ENCODE measurements at regions not wholly inside any gene's neighbourhood (a gene's known extent, or its start where the extent isn't known, plus 50 kb on each side); places are given as distances from the start of the nearest gene placed in this dataset.

DNA sequence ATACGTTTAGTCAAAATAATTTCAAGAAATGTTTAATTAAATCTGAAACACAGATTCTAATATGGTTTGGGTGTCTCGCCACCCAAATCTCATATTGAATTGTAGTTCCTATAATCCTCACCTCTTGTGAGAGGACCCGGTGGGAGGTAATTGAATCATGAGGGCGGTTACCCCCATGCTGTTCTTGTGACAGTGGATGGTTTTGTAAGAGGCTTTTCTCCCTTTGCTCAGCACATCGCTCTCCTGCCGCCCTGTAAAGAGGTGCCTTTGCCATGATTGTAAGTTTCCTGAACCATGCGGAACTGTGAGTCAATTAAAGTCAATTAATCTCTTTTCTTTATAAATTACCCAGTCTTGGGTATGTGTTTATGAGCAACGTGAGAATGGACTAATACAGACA is 1045.1 kb upstream of the POU3F3 start:
- intact Hi-C loops (cut with DNase I), result no loop called here
- Histone ChIP-seq H3K27me3 (no peaks in the 10 kb centered on the region), H3K27ac (no peak overlapping the region), H3K36me3 (no peaks in the 10 kb centered on the region), H3K4me1 (no peaks in the 10 kb centered on the region), H3K9me3 (no peaks in the 10 kb centered on the region), H3K4me3 (no peak overlapping the region)
- no peak for TF ChIP-seq POLR2AphosphoS5 (IDR thresholded peaks at IDR 0.05; ENCODE audit: insufficient read depth in 1 of 2, low read depth in 1 of 2)
- TF ChIP-seq POLR2A (IDR thresholded peaks at IDR 0.05), result no peak
- TF ChIP-seq, protein P1, sequence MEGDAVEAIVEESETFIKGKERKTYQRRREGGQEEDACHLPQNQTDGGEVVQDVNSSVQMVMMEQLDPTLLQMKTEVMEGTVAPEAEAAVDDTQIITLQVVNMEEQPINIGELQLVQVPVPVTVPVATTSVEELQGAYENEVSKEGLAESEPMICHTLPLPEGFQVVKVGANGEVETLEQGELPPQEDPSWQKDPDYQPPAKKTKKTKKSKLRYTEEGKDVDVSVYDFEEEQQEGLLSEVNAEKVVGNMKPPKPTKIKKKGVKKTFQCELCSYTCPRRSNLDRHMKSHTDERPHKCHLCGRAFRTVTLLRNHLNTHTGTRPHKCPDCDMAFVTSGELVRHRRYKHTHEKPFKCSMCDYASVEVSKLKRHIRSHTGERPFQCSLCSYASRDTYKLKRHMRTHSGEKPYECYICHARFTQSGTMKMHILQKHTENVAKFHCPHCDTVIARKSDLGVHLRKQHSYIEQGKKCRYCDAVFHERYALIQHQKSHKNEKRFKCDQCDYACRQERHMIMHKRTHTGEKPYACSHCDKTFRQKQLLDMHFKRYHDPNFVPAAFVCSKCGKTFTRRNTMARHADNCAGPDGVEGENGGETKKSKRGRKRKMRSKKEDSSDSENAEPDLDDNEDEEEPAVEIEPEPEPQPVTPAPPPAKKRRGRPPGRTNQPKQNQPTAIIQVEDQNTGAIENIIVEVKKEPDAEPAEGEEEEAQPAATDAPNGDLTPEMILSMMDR (IDR thresholded peaks at IDR 0.05), result no peak
- no peak for DNase-seq (ENCODE audit: extremely low spot score in 2 of 2)

DNA sequence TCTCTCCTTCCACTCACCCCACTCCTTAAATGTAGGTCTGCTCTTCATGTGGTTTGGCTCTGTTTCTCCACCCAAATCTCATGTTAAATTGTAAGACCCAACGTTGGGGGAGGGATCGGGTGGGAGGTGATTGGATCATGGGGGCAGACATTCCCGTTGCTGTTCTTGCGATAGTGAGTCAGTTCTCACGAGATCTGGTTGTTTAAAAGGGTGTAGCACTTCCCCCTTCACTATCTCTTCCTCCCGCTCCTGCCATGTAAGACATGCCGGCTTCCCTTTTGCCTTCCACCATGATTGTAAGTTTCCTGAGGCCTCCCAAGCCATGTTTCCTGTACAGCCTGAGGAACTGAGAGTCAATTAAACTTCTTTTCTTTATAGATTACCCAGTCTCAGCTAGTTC is 1044.5 kb upstream of the POU3F3 start:
- DNase-seq (ENCODE audit: extremely low spot score in 2 of 2), result no peak
- H3K36me3 ChIP-seq, result no peaks in the 10 kb centered on the region
- H3K9me3 ChIP-seq, result no peaks in the 10 kb centered on the region
- H3K27me3 ChIP-seq, result no peaks in the 10 kb centered on the region
- TF ChIP-seq, protein P1 (IDR thresholded peaks at IDR 0.05), result no peak
- no peak for TF ChIP-seq POLR2AphosphoS5 (IDR thresholded peaks at IDR 0.05; ENCODE audit: insufficient read depth in 1 of 2, low read depth in 1 of 2)
- TF ChIP-seq POLR2A (IDR thresholded peaks at IDR 0.05), result no peak
- H3K27ac ChIP-seq, result no peak overlapping the region
- no peak overlapping the region for H3K4me3 ChIP-seq
- H3K4me1 ChIP-seq, result no peaks in the 10 kb centered on the region
- intact Hi-C loops (cut with DNase I), result no loop called here

DNA sequence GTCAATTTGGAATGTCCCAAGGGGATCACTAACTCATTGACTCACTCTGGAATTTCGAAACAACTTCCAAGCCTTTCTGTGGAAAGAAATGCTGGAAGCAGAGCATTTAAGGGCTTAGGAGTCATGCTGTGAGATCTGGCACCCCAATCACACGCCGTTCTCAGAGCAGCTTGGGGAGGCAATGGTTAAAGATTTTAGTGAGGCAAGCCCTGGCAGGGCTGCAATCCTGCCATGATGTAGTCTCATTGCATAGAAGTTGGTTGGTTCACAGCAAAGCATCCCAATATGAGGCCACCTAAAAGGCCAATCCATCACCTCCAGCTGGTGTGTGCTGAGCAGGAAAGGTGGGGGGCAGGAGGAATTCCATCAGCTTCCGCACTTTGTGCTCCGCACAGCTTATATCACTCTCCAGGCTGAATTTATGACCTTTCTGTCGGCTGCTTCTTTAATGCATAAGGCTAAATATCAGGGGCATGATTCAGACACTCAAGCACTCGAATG is 1043.9 kb upstream of the POU3F3 start:
- TF ChIP-seq, protein P1 (IDR thresholded peaks at IDR 0.05), result no peak

DNA sequence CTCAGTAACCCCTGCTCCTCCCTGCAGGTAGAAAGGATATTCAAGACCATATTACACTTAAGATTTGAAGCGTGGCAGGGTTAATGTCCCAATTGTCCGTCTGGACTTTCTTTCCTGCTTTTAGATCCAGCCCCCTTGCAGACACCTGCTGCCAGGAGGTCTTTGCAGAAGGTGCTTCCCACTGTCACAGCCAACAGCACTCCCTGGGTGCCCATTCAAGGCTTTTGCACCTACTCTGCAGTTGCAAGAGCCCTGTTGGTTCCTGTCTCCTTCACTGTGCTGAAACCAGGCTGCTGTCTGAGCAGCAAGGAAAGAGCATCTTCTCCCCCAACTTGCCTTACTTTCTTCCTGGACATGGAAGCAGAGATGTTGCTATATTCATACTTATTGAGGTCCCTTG is 1043.0 kb upstream of the POU3F3 start:
- H3K27me3 ChIP-seq, result no peaks in the 10 kb centered on the region
- DNase-seq (ENCODE audit: extremely low spot score in 2 of 2), result no peak
- no peaks in the 10 kb centered on the region for H3K4me1 ChIP-seq
- no peaks in the 10 kb centered on the region for H3K36me3 ChIP-seq
- H3K9me3 ChIP-seq, result no peaks in the 10 kb centered on the region
- no peak for TF ChIP-seq POLR2A (IDR thresholded peaks at IDR 0.05)
- TF ChIP-seq, protein P1 (IDR thresholded peaks at IDR 0.05), result no peak
- TF ChIP-seq POLR2AphosphoS5 (IDR thresholded peaks at IDR 0.05; ENCODE audit: insufficient read depth in 1 of 2, low read depth in 1 of 2), result no peak
- H3K27ac ChIP-seq, result no peak overlapping the region
- intact Hi-C loops (cut with DNase I), result no loop called here
- H3K4me3 ChIP-seq, result no peak overlapping the region

More for the DNA sequence above, 1043.9 kb upstream of the POU3F3 start:
- no peak for DNase-seq (ENCODE audit: extremely low spot score in 2 of 2)
- H3K9me3 ChIP-seq, result no peaks in the 10 kb centered on the region
- no peak overlapping the region for H3K27ac ChIP-seq
- intact Hi-C loops (cut with DNase I), result no loop called here
- H3K4me1 ChIP-seq, result no peaks in the 10 kb centered on the region
- H3K36me3 ChIP-seq, result no peaks in the 10 kb centered on the region
- H3K4me3 ChIP-seq, result no peak overlapping the region
- H3K27me3 ChIP-seq, result no peaks in the 10 kb centered on the region

DNA sequence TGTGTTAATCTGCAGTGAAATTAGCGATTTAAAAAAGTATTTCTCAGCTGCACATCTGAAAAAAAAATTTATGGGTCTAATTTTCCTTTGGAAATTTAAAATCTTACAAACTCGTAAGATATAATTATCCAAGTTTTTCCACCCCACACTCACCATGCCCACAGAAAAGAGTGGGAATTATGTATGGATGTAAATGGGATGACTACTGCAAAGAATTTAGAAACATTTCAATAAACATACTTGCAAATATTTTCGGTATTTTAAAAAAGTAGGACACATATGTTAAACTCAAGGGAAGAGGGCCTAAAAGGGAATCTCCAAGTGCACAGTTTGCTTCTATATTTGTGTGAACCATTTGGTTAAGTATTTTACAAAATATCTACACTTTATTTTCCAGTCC is 1039.9 kb upstream of the POU3F3 start:
- H3K27ac ChIP-seq, result no peak overlapping the region
- H3K4me1 ChIP-seq, result no peaks in the 10 kb centered on the region
- TF ChIP-seq, protein P1 (IDR thresholded peaks at IDR 0.05), result no peak
- no peak for TF ChIP-seq POLR2A (IDR thresholded peaks at IDR 0.05)
- TF ChIP-seq POLR2AphosphoS5 (IDR thresholded peaks at IDR 0.05; ENCODE audit: insufficient read depth in 1 of 2, low read depth in 1 of 2), result no peak
- intact Hi-C loops (cut with DNase I), result no loop called here
- H3K9me3 ChIP-seq, result no peaks in the 10 kb centered on the region
- no peaks in the 10 kb centered on the region for H3K36me3 ChIP-seq
- no peak for DNase-seq (ENCODE audit: extremely low spot score in 2 of 2)
- no peak overlapping the region for H3K4me3 ChIP-seq
- no peaks in the 10 kb centered on the region for H3K27me3 ChIP-seq
